ENCODE measurements at regions not wholly inside any gene's neighbourhood (a gene's known extent, or its start where the extent isn't known, plus 50 kb on each side); places are given as distances from the start of the nearest gene placed in this dataset.

GRCh38 chr20:11120431-11120830 is 446.6 kb upstream of the JAG1 start:
- Histone ChIP-seq H3K36me3 (ENCODE audit: control insufficient read depth, insufficient read depth, low read length) (no peaks in the 10 kb centered on the region), H3K4me3 (ENCODE audit: low read depth, low read length) (no peak overlapping the region), H3K27me3 (ENCODE audit: control insufficient read depth, insufficient read depth, low read length) (no peaks in the 10 kb centered on the region)
- no peak for TF ChIP-seq CTCF (IDR thresholded peaks at IDR 0.05; ENCODE audit: insufficient read depth, low read length, poor library complexity, severe bottlenecking)
- no peak for DNase-seq (ENCODE audit: low read depth)

GRCh38 chr20:11124849-11125505 is 451.2 kb upstream of the JAG1 start:
- TF ChIP-seq CTCF (IDR thresholded peaks at IDR 0.05; ENCODE audit: insufficient read depth, low read length, poor library complexity, severe bottlenecking), result no peak
- H3K27me3 ChIP-seq (ENCODE audit: control insufficient read depth, insufficient read depth, low read length), result no peaks in the 10 kb centered on the region
- no peak overlapping the region for H3K4me3 ChIP-seq (ENCODE audit: low read depth, low read length)
- H3K36me3 ChIP-seq (ENCODE audit: control insufficient read depth, insufficient read depth, low read length), result no peaks in the 10 kb centered on the region
- no peak for DNase-seq (ENCODE audit: low read depth)

GRCh38 chr20:11128220-11128718 is 454.5 kb upstream of the JAG1 start:
- H3K27me3 ChIP-seq (ENCODE audit: control insufficient read depth, insufficient read depth, low read length), result no peaks in the 10 kb centered on the region
- no peak for TF ChIP-seq CTCF (IDR thresholded peaks at IDR 0.05; ENCODE audit: insufficient read depth, low read length, poor library complexity, severe bottlenecking)

GRCh38 chr20:11128721-11129120 is 454.9 kb upstream of the JAG1 start:
- no peaks in the 10 kb centered on the region for H3K36me3 ChIP-seq (ENCODE audit: control insufficient read depth, insufficient read depth, low read length)
- no peak overlapping the region for H3K4me3 ChIP-seq (ENCODE audit: low read depth, low read length)
- no peak for DNase-seq (ENCODE audit: low read depth)
- no peaks in the 10 kb centered on the region for H3K27me3 ChIP-seq (ENCODE audit: control insufficient read depth, insufficient read depth, low read length)
- TF ChIP-seq CTCF (IDR thresholded peaks at IDR 0.05; ENCODE audit: insufficient read depth, low read length, poor library complexity, severe bottlenecking), result no peak

More at GRCh38 chr20:11128220-11128718, 454.5 kb upstream of the JAG1 start:
- no peak for DNase-seq (ENCODE audit: low read depth)
- Histone ChIP-seq H3K36me3 (ENCODE audit: control insufficient read depth, insufficient read depth, low read length) (no peaks in the 10 kb centered on the region), H3K4me3 (ENCODE audit: low read depth, low read length) (no peak overlapping the region)

GRCh38 chr20:11130554-11131166 is 456.9 kb upstream of the JAG1 start:
- Histone ChIP-seq H3K4me3 (ENCODE audit: low read depth, low read length) (no peak overlapping the region), H3K36me3 (ENCODE audit: control insufficient read depth, insufficient read depth, low read length) (no peaks in the 10 kb centered on the region), H3K27me3 (ENCODE audit: control insufficient read depth, insufficient read depth, low read length) (no peaks in the 10 kb centered on the region)
- DNase-seq (ENCODE audit: low read depth), result no peak
- TF ChIP-seq CTCF (IDR thresholded peaks at IDR 0.05; ENCODE audit: insufficient read depth, low read length, poor library complexity, severe bottlenecking), result no peak
